Liver (tissue), 8 donors: ENCODE measurements at regions not wholly inside any gene's neighbourhood (a gene's known extent, or its start where the extent isn't known, plus 50 kb on each side); places are given as distances from the start of the nearest gene placed in this dataset.

Source experiments
- DNase-seq: peaks from one replicate; pipeline ENCODE4 v3.0.0-alpha.2; 2017; ENCODE audit warnings: low spot score
- H3K27ac ChIP-seq, 2 donors: one replicate each; pipeline ENCODE4 v1.7.0; 2013; ENCODE audit warnings: inconsistent platforms in 2 of 2, low read length in 2 of 2, control low read depth in 1 of 2, low read depth in 1 of 2, mild to moderate bottlenecking in 1 of 2
- H3K27me3 ChIP-seq, 4 donors: one replicate each; pipeline versions ENCODE4 v1.6.1 to v1.7.0; 2013; ENCODE audit warnings: low read length in 3 of 4, inconsistent platforms in 1 of 4, mild to moderate bottlenecking in 1 of 4, moderate library complexity in 1 of 4; ENCODE audit not compliant: control insufficient read depth in 4 of 4, insufficient read depth in 4 of 4
- H3K36me3 ChIP-seq, 4 donors: one replicate each; pipeline versions ENCODE4 v1.6.1 to v1.7.0; 2013; ENCODE audit warnings: low read length in 3 of 4, mild to moderate bottlenecking in 3 of 4, low read depth in 1 of 4, moderate library complexity in 1 of 4; ENCODE audit not compliant: control insufficient read depth in 4 of 4, insufficient read depth in 3 of 4
- H3K4me1 ChIP-seq, 4 donors: one replicate each; pipeline versions ENCODE4 v1.6.1 to v1.7.0; 2013; ENCODE audit warnings: low read length in 3 of 4, mild to moderate bottlenecking in 3 of 4, moderate library complexity in 1 of 4; ENCODE audit not compliant: control insufficient read depth in 4 of 4, insufficient read depth in 4 of 4
- H3K4me3 ChIP-seq, 3 donors: one replicate each; pipeline versions ENCODE4 v1.6.1 to v1.7.0; 2013; ENCODE audit warnings: low read length in 3 of 3, control low read depth in 1 of 3, low read depth in 1 of 3, mild to moderate bottlenecking in 1 of 3
- H3K9ac ChIP-seq, 2 donors: one replicate each; pipeline ENCODE4 v1.7.0; 2013; ENCODE audit warnings: low read length in 2 of 2, mild to moderate bottlenecking in 2 of 2, moderate library complexity in 2 of 2, control low read depth in 1 of 2, low read depth in 1 of 2
- H3K9me3 ChIP-seq, 4 donors: one replicate each; pipeline versions ENCODE4 v1.6.1 to v1.7.0; 2013; ENCODE audit warnings: low read length in 3 of 4; ENCODE audit not compliant: control insufficient read depth in 4 of 4
- EGR1 ChIP-seq, 2 donors: IDR thresholded peaks; 2 replicates each; pipeline ENCODE4 v1.6.1; 2016 to 2018; ENCODE audit warnings: antibody characterized with exemption in 2 of 2, low read depth in 2 of 2
- FOXA2 ChIP-seq: IDR thresholded peaks from 2 replicates; pipeline ENCODE4 v1.6.1; 2016; ENCODE audit warnings: antibody characterized with exemption
- GABPA ChIP-seq, 2 donors: IDR thresholded peaks in 1 of 2; conservative IDR thresholded peaks in 1 of 2; 2 replicates each; pipeline ENCODE4 v1.6.1; 2016; ENCODE audit warnings: antibody characterized with exemption in 2 of 2, mild to moderate bottlenecking in 1 of 2, moderate library complexity in 1 of 2
- HNF4A ChIP-seq, 2 donors: conservative IDR thresholded peaks; 2 replicates each; pipeline ENCODE4 v1.6.1; 2016; ENCODE audit warnings: antibody characterized with exemption in 2 of 2, mild to moderate bottlenecking in 2 of 2
- HNF4G ChIP-seq: IDR thresholded peaks from 2 replicates; pipeline ENCODE4 v1.6.1; 2016; ENCODE audit warnings: antibody characterized with exemption
- NR2F2 ChIP-seq: IDR thresholded peaks from 2 replicates; pipeline ENCODE4 v1.6.1; 2016; ENCODE audit warnings: antibody characterized with exemption
- RAD21 ChIP-seq, 2 donors: IDR thresholded peaks; 2 replicates each; pipeline ENCODE4 v1.6.1; 2016; ENCODE audit warnings: antibody characterized with exemption in 2 of 2, mild to moderate bottlenecking in 2 of 2
- RXRA ChIP-seq, 2 donors: IDR thresholded peaks; 2 replicates each; pipeline ENCODE4 v1.6.1; 2017 to 2018; ENCODE audit warnings: antibody characterized with exemption in 2 of 2, mild to moderate bottlenecking in 1 of 2
- SP1 ChIP-seq: IDR thresholded peaks from 2 replicates; pipeline ENCODE4 v1.6.1; 2018; ENCODE audit warnings: antibody characterized with exemption, mild to moderate bottlenecking
- TAF1 ChIP-seq: conservative IDR thresholded peaks from 2 replicates; pipeline ENCODE4 v1.6.1; 2016; ENCODE audit warnings: antibody characterized with exemption, mild to moderate bottlenecking
- YY1 ChIP-seq: IDR thresholded peaks from 2 replicates; pipeline ENCODE4 v1.6.1; 2016; ENCODE audit warnings: antibody characterized with exemption, mild to moderate bottlenecking
- WGBS: extraction: QIAGEN DNeasy Blood & Tissue Kit; methylation state at CpG from one replicate; pipeline ENCODE4 v1.1.7; 2013; 5-methylcytosine and 5-hydroxymethylcytosine counted together
- TF ChIP-seq, protein P1 (sequence below): IDR thresholded peaks from 2 replicates; pipeline ENCODE4 v1.6.1; 2016; ENCODE audit warnings: antibody characterized with exemption, mild to moderate bottlenecking
- TF ChIP-seq, protein P2 (sequence below): fragments of 150-350 bp; IDR thresholded peaks from 2 replicates; pipeline ENCODE4 v1.5.1; 2017; ENCODE audit warnings: improper control_type of control experiment, low read depth, low read length; ENCODE audit not compliant: missing input control
- TF ChIP-seq, protein P3 (sequence below): IDR thresholded peaks from 2 replicates; pipeline ENCODE4 v1.6.1; 2016; ENCODE audit warnings: antibody characterized with exemption
- TF ChIP-seq, protein P4 (sequence below): IDR thresholded peaks from 2 replicates; pipeline ENCODE4 v1.6.1; 2016; ENCODE audit warnings: antibody characterized with exemption
- donor health status: healthy.
- donor health status: healthy.
- donor health status: healthy.
- donor health status: healthy.
- donor health status: healthy.

DNA sequence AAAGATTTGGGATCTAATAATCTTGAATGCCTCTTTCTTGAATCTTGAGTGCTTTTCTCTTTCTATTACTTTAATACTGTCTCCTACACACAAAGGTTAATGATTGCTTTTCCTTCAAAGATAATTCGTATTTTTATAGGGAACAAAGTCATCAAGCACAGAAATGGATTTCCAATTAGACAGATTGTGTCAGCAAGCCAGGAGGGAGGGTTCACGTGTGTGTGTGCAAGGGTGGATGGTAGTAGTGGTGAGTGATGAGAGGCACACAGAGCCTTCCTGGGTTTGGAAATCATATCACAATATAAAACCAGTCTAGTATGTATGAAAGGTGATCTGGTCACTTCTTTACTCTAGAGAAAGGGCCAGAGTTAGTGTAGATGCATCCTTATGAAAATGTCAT lies 51.2 kb upstream of the NEDD9 start (continued):
- TF ChIP-seq, protein P1, sequence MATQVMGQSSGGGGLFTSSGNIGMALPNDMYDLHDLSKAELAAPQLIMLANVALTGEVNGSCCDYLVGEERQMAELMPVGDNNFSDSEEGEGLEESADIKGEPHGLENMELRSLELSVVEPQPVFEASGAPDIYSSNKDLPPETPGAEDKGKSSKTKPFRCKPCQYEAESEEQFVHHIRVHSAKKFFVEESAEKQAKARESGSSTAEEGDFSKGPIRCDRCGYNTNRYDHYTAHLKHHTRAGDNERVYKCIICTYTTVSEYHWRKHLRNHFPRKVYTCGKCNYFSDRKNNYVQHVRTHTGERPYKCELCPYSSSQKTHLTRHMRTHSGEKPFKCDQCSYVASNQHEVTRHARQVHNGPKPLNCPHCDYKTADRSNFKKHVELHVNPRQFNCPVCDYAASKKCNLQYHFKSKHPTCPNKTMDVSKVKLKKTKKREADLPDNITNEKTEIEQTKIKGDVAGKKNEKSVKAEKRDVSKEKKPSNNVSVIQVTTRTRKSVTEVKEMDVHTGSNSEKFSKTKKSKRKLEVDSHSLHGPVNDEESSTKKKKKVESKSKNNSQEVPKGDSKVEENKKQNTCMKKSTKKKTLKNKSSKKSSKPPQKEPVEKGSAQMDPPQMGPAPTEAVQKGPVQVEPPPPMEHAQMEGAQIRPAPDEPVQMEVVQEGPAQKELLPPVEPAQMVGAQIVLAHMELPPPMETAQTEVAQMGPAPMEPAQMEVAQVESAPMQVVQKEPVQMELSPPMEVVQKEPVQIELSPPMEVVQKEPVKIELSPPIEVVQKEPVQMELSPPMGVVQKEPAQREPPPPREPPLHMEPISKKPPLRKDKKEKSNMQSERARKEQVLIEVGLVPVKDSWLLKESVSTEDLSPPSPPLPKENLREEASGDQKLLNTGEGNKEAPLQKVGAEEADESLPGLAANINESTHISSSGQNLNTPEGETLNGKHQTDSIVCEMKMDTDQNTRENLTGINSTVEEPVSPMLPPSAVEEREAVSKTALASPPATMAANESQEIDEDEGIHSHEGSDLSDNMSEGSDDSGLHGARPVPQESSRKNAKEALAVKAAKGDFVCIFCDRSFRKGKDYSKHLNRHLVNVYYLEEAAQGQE = no peak
- TF ChIP-seq RXRA (IDR thresholded peaks at IDR 0.05) = no peak

DNA sequence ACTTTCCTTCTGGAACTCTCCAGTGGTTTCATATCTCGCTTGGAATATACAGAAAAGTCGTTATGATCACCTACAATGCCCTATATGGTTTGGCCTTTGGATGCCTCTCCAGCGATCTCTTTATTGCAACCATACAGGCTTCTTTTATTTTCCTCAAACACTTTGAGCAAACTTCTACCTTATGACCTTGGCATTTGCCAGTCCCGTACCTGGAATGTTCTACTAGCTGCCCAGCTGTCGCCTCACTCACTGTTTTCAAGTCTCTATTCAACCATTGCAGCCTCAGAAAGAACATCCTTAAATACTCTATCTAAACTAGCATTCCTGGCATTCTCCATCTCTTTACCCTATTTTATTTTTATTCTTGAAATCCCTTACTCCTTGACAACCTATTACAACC lies 50.4 kb upstream of the NEDD9 start:
- no peaks in the 10 kb centered on the region for H3K4me1 ChIP-seq
- H3K9ac ChIP-seq = no peak overlapping the region
- no peak for DNase-seq
- H3K36me3 ChIP-seq = no peaks in the 10 kb centered on the region
- H3K9me3 ChIP-seq = no peaks in the 10 kb centered on the region
- no peaks in the 10 kb centered on the region for H3K27me3 ChIP-seq
- no peak overlapping the region for H3K4me3 ChIP-seq
- H3K27ac ChIP-seq = no peak overlapping the region
- WGBS = 89% methylated on average over 5 of the region's 5 CpGs
- TF ChIP-seq EGR1 (IDR thresholded peaks at IDR 0.05; ENCODE audit: low read depth in 2 of 2) = no peak
- no peak for TF ChIP-seq RAD21 (IDR thresholded peaks at IDR 0.05)
- TF ChIP-seq FOXA2 = no peak
- no peak for TF ChIP-seq SP1
- TF ChIP-seq TAF1 = no peak
- TF ChIP-seq, protein P2, sequence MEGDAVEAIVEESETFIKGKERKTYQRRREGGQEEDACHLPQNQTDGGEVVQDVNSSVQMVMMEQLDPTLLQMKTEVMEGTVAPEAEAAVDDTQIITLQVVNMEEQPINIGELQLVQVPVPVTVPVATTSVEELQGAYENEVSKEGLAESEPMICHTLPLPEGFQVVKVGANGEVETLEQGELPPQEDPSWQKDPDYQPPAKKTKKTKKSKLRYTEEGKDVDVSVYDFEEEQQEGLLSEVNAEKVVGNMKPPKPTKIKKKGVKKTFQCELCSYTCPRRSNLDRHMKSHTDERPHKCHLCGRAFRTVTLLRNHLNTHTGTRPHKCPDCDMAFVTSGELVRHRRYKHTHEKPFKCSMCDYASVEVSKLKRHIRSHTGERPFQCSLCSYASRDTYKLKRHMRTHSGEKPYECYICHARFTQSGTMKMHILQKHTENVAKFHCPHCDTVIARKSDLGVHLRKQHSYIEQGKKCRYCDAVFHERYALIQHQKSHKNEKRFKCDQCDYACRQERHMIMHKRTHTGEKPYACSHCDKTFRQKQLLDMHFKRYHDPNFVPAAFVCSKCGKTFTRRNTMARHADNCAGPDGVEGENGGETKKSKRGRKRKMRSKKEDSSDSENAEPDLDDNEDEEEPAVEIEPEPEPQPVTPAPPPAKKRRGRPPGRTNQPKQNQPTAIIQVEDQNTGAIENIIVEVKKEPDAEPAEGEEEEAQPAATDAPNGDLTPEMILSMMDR = no peak
- TF ChIP-seq, protein P1 = no peak
- no peak for TF ChIP-seq GABPA (IDR thresholded peaks at IDR 0.05 in 1 of 2, conservative IDR thresholded peaks at IDR 0.05 in 1 of 2)
- no peak for TF ChIP-seq HNF4G
- TF ChIP-seq, protein P3, sequence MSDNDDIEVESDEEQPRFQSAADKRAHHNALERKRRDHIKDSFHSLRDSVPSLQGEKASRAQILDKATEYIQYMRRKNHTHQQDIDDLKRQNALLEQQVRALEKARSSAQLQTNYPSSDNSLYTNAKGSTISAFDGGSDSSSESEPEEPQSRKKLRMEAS = no peak
- TF ChIP-seq NR2F2 = no peak
- TF ChIP-seq YY1 = no peak
- no peak for TF ChIP-seq RXRA (IDR thresholded peaks at IDR 0.05)
- no peak for TF ChIP-seq HNF4A (conservative IDR thresholded peaks at IDR 0.05)
- TF ChIP-seq, protein P4, sequence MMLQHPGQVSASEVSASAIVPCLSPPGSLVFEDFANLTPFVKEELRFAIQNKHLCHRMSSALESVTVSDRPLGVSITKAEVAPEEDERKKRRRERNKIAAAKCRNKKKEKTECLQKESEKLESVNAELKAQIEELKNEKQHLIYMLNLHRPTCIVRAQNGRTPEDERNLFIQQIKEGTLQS = no peak
